Neural cell (in vitro differentiated cells): ENCODE measurements at regions not wholly inside any gene's neighbourhood (a gene's known extent, or its start where the extent isn't known, plus 50 kb on each side); places are given as distances from the start of the nearest gene placed in this dataset.

Experiments
- H2AFZ ChIP-seq: fragments of 200-600, 300-800 bp; sonication (generic), shearing (Covaris generic); 2 replicates; pipeline ENCODE4 v1.6.0; 2014; ENCODE audit warnings: low read depth, mild to moderate bottlenecking, antibody characterized with exemption, low read length, moderate library complexity
- H3F3A ChIP-seq: fragments of 200-600 bp; shearing (Covaris generic); 2 replicates; pipeline ENCODE4 v1.6.1; 2016; ENCODE audit warnings: mild to moderate bottlenecking, moderate library complexity, mixed read lengths, antibody characterized with exemption, low read length; ENCODE audit not compliant: insufficient read depth, poor library complexity, severe bottlenecking
- H3K27ac ChIP-seq: fragments of 200-600, 300-800 bp; sonication (generic), shearing (Covaris generic); 2 replicates; pipeline ENCODE4 v1.5.1; 2014; ENCODE audit warnings: mild to moderate bottlenecking, low read length, moderate library complexity
- H3K27me3 ChIP-seq: fragments of 300-800, 200-600 bp; sonication (generic), shearing (Covaris generic); 2 replicates; pipeline ENCODE4 v1.6.0; 2014; ENCODE audit warnings: mild to moderate bottlenecking, low read depth, low read length, moderate library complexity; ENCODE audit not compliant: insufficient read depth
- H3K36me3 ChIP-seq: fragments of 300-800, 200-600 bp; sonication (generic), shearing (Covaris generic); 2 replicates; pipeline ENCODE4 v1.5.1; 2014; ENCODE audit warnings: mild to moderate bottlenecking, antibody characterized with exemption, low read length, moderate library complexity; ENCODE audit not compliant: insufficient read depth
- H3K4me2 ChIP-seq: fragments of 300-800, 200-600 bp; sonication (generic), shearing (Covaris generic); 2 replicates; pipeline ENCODE4 v1.6.0; 2014; ENCODE audit warnings: mild to moderate bottlenecking, low read length
- H3K4me3 ChIP-seq: fragments of 300-800, 200-600 bp; sonication (generic), shearing (Covaris generic); 2 replicates; pipeline ENCODE4 v1.5.1; 2014; ENCODE audit warnings: mild to moderate bottlenecking, low read length, moderate library complexity
- H3K79me2 ChIP-seq: fragments of 200-600 bp; shearing (Covaris generic); replicated peaks from 2 replicates; pipeline ENCODE4 v1.6.0; 2014; ENCODE audit warnings: mild to moderate bottlenecking, low read length, moderate library complexity; ENCODE audit not compliant: insufficient read depth
- H3K9ac ChIP-seq: fragments of 300-800, 200-600 bp; sonication (generic), shearing (Covaris generic); 2 replicates; pipeline ENCODE4 v1.6.1; 2016; ENCODE audit warnings: mild to moderate bottlenecking, low read length, mixed read lengths
- H3K9me2 ChIP-seq: fragments of 200-600 bp; shearing (Covaris generic); 2 replicates; pipeline ENCODE4 v1.6.1; 2016; ENCODE audit warnings: mild to moderate bottlenecking, low read length, mixed read lengths; ENCODE audit not compliant: insufficient read depth
- H3K9me3 ChIP-seq: fragments of 200-600, 300-800 bp; sonication (generic), shearing (Covaris generic); 2 replicates; pipeline ENCODE4 v1.6.1; 2016; ENCODE audit warnings: mild to moderate bottlenecking, mixed run types, low read length, moderate library complexity, mixed read lengths
- H4K20me1 ChIP-seq: fragments of 200-600 bp; shearing (Covaris generic); 2 replicates; pipeline ENCODE4 v1.6.1; 2016; ENCODE audit warnings: mild to moderate bottlenecking, mixed run types; ENCODE audit not compliant: insufficient read depth
- CTCF ChIP-seq: fragments of 450-650 bp; IDR thresholded peaks from 2 replicates; pipeline ENCODE4 v1.5.1; 2014; ENCODE audit warnings: antibody characterized with exemption, mild to moderate bottlenecking, moderate library complexity; ENCODE audit not compliant: poor library complexity, severe bottlenecking
- EP300 ChIP-seq: fragments of 450-650 bp; conservative IDR thresholded peaks from 2 replicates; pipeline ENCODE4 v1.6.1; 2014; ENCODE audit warnings: antibody characterized with exemption, mild to moderate bottlenecking, moderate library complexity; ENCODE audit not compliant: poor library complexity, severe bottlenecking
- EZH2 ChIP-seq: fragments of 200-600, 300-800 bp; shearing (Covaris generic), sonication (generic); IDR thresholded peaks from 2 replicates; pipeline ENCODE4 v1.6.1; 2014; ENCODE audit warnings: antibody characterized with exemption, low read length, borderline replicate concordance, mild to moderate bottlenecking; ENCODE audit not compliant: insufficient read depth, poor library complexity, severe bottlenecking
- MXI1 ChIP-seq: fragments of 450-650 bp; conservative IDR thresholded peaks from 2 replicates; pipeline ENCODE4 v1.6.1; 2014; ENCODE audit warnings: antibody characterized with exemption, mild to moderate bottlenecking; ENCODE audit not compliant: poor library complexity, severe bottlenecking
- POLR2AphosphoS5 ChIP-seq: IDR thresholded peaks from 2 replicates; pipeline ENCODE4 v1.6.1; 2012
- REST ChIP-seq: IDR thresholded peaks from 2 replicates; pipeline ENCODE4 v1.6.1; 2012; ENCODE audit warnings: borderline replicate concordance
- SMC3 ChIP-seq: fragments of 450-650 bp; conservative IDR thresholded peaks from 2 replicates; pipeline ENCODE4 v1.6.1; 2014; ENCODE audit warnings: antibody characterized with exemption, mild to moderate bottlenecking, moderate library complexity; ENCODE audit not compliant: poor library complexity
- TAF1 ChIP-seq: IDR thresholded peaks from 2 replicates; pipeline ENCODE4 v1.6.1; 2012; ENCODE audit warnings: low read depth

GRCh38 chr11:130796828-130797227 lies 119.5 kb downstream of the SNX19 start:
- Histone ChIP-seq H4K20me1 (no peaks in the 10 kb centered on the region), H3K9me3 (no peaks in the 10 kb centered on the region), H3K9ac (no peak overlapping the region), H3K9me2 (no peaks in the 10 kb centered on the region), H3K79me2 (no peaks in the 10 kb centered on the region), H3K27ac (no peak overlapping the region), H3K4me2 (no peak overlapping the region), H3K27me3 (no peaks in the 10 kb centered on the region), H3K4me3 (no peak overlapping the region), H2AFZ (no peak overlapping the region), H3K36me3 (no peaks in the 10 kb centered on the region), H3F3A (no peaks in the 10 kb centered on the region)
- TF ChIP-seq TAF1 (no peak), CTCF (no peak), REST (no peak), EP300 (no peak), MXI1 (no peak), SMC3 (no peak), EZH2 (no peak), POLR2AphosphoS5 (no peak)

GRCh38 chr11:130798280-130798679 lies 118.0 kb downstream of the SNX19 start:
- no peaks in the 10 kb centered on the region for H3K9me3 ChIP-seq
- no peak overlapping the region for H3K9ac ChIP-seq
- H3K27me3 ChIP-seq, result no peaks in the 10 kb centered on the region
- H3K4me3 ChIP-seq, result no peak overlapping the region
- TF ChIP-seq REST (no peak), SMC3 (no peak), MXI1 (no peak)
- no peaks in the 10 kb centered on the region for H3K9me2 ChIP-seq
- no peak overlapping the region for H3K27ac ChIP-seq
- no peaks in the 10 kb centered on the region for H3K79me2 ChIP-seq
- H3K4me2 ChIP-seq, result no peak overlapping the region
- no peaks in the 10 kb centered on the region for H4K20me1 ChIP-seq
- H2AFZ ChIP-seq, result no peak overlapping the region
- no peaks in the 10 kb centered on the region for H3F3A ChIP-seq
- H3K36me3 ChIP-seq, result no peaks in the 10 kb centered on the region
